ENCODE measurements at regions not wholly inside any gene's neighbourhood (a gene's known extent, or its start where the extent isn't known, plus 50 kb on each side); places are given as distances from the start of the nearest gene placed in this dataset.

DNA sequence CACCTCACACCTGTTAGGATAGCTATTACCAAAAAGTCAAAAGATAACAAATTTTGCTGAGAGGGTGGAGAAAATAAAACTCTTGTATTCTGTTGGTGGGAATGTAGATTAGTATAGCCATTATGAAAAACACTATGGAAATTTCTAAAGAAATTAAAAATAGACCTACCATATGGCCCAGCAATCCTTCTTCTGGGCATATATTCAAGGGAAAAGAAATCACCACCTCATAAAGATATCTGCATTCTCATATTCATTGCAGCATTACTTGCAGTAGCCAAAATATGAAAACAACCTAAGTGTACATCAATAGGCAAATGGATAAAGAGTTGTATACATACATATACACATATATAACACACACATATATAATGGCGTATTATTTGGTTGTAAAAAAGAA is 791.6 kb upstream of the RGS18 start:
- Histone ChIP-seq H3K36me3 (ENCODE audit: insufficient read depth in 1 of 2, low read depth in 1 of 2) (no peaks in the 10 kb centered on the region), H3K27ac (no peak overlapping the region), H3K9me3 (no peaks in the 10 kb centered on the region), H3K27me3 (ENCODE audit: insufficient read depth in 3 of 3, low read length in 2 of 3) (no peaks in the 10 kb centered on the region), H3K4me1 (no peaks in the 10 kb centered on the region), H3K4me3 (no peak overlapping the region)
- intact Hi-C loops (cut with DNase I) = no loop called here
- 83 to 100% (median 95%) methylated on average over 1 of the region's 1 CpG for WGBS, 3 donors
- TF ChIP-seq, protein P1, sequence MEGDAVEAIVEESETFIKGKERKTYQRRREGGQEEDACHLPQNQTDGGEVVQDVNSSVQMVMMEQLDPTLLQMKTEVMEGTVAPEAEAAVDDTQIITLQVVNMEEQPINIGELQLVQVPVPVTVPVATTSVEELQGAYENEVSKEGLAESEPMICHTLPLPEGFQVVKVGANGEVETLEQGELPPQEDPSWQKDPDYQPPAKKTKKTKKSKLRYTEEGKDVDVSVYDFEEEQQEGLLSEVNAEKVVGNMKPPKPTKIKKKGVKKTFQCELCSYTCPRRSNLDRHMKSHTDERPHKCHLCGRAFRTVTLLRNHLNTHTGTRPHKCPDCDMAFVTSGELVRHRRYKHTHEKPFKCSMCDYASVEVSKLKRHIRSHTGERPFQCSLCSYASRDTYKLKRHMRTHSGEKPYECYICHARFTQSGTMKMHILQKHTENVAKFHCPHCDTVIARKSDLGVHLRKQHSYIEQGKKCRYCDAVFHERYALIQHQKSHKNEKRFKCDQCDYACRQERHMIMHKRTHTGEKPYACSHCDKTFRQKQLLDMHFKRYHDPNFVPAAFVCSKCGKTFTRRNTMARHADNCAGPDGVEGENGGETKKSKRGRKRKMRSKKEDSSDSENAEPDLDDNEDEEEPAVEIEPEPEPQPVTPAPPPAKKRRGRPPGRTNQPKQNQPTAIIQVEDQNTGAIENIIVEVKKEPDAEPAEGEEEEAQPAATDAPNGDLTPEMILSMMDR (IDR thresholded peaks at IDR 0.05) = no peak
- DNase-seq (no peak), ATAC-seq (no peak)

DNA sequence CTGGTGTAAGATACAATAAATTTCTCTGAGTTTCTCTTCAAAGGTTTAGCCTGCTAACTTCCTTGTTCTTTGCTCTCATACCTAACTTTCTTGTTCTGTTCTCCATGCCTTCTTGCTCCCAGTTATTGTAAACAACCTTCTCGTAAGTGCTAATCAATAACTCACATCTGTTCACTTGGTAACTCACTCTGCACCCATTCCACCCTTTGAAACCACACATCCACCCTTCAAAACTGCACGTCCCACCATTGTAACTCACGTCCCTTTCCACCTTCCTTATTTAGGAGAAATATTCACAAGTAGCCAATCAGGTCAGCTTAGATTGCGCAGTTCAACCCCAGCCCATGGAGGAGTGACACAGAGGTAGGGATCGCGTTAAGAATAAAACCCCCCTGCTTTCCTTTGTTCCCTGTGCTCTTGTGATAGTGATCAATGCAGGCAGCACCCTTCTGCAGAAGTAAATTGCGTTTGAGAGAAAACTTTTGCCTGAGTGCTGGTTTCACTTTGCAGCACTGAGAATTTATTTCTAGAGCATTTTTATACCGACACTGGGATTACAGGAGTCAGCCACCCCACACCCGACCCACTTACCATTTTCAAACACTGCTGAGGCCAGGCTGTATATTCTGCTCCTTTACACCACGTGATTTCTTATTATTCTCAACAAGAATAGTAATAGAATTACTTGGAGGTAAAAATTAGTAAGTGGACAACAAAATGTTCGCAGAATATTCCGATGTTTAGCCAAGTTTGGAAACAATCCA is 789.2 kb upstream of the RGS18 start:
- intact Hi-C loops (cut with DNase I) = no loop called here
- no peak overlapping the region for H3K4me3 ChIP-seq
- H3K36me3 ChIP-seq (ENCODE audit: insufficient read depth in 1 of 2, low read depth in 1 of 2) = no peaks in the 10 kb centered on the region
- H3K9me3 ChIP-seq = peaks cover 3% of the 10 kb centered on the region
- TF ChIP-seq, protein P1 (IDR thresholded peaks at IDR 0.05) = no peak
- ATAC-seq (no peak), DNase-seq (no peak)
- no peaks in the 10 kb centered on the region for H3K27me3 ChIP-seq (ENCODE audit: insufficient read depth in 3 of 3, low read length in 2 of 3)
- 63 to 64% (median 63%) methylated on average over 12 of the region's 12 CpGs for WGBS, 3 donors
- H3K27ac ChIP-seq = no peak overlapping the region
- no peaks in the 10 kb centered on the region for H3K4me1 ChIP-seq

DNA sequence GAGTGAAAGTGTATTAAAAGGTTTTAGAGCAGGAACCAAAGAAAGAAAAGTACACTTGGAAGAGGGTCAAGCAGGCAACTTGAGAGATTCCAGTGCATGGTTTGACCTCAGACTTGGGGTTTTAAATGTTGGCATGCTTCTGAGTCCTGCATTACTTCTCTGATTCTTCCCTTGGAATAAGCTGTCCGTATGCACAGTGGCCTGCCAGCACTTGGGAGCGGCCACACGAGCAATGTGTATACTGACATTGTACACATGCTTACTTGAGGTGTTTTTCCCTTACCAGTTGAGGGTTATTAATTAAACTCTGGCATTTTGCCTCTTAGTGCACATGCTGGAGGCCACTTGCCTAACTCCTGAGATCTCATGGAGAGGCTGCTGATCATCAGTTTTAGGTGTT is 786.6 kb upstream of the RGS18 start:
- TF ChIP-seq, protein P1 (IDR thresholded peaks at IDR 0.05) = no peak
- H3K4me1 ChIP-seq = no peaks in the 10 kb centered on the region
- no peak overlapping the region for H3K4me3 ChIP-seq
- H3K27ac ChIP-seq = no peak overlapping the region
- ATAC-seq = no peak
- WGBS, 3 donors = 59 to 68% (median 67%) methylated on average over 3 of the region's 3 CpGs
- peaks cover 3% of the 10 kb centered on the region for H3K9me3 ChIP-seq
- DNase-seq = no peak
- intact Hi-C loops (cut with DNase I) = no loop called here
- no peaks in the 10 kb centered on the region for H3K27me3 ChIP-seq (ENCODE audit: insufficient read depth in 3 of 3, low read length in 2 of 3)
- no peaks in the 10 kb centered on the region for H3K36me3 ChIP-seq (ENCODE audit: insufficient read depth in 1 of 2, low read depth in 1 of 2)

DNA sequence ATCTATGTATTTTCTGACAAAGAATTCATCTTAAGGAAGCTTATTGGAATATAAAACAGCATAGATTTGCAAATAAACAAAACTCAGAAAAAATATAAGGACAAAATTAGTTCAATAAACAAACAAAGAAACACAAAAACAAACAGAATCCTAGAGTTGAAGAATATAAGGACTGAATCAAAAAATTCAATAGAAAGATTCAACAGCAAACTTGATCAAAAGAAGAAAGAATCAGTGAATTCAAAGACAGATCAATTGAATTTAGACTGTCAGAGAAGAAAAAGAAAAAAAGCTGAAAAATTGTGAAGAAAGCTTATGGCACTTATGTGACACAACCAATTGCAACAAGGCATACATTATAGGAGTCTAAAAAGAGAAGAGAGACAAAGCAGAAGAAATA is 770.0 kb upstream of the RGS18 start:
- no peak overlapping the region for H3K27ac ChIP-seq
- no peaks in the 10 kb centered on the region for H3K27me3 ChIP-seq (ENCODE audit: insufficient read depth in 3 of 3, low read length in 2 of 3)
- H3K4me3 ChIP-seq = no peak overlapping the region
- ATAC-seq (no peak), DNase-seq (no peak)
- H3K36me3 ChIP-seq (ENCODE audit: insufficient read depth in 1 of 2, low read depth in 1 of 2) = no peaks in the 10 kb centered on the region
- TF ChIP-seq, protein P1 (IDR thresholded peaks at IDR 0.05) = no peak
- H3K9me3 ChIP-seq = no peaks in the 10 kb centered on the region
- intact Hi-C loops (cut with DNase I) = no loop called here
- H3K4me1 ChIP-seq = no peaks in the 10 kb centered on the region

DNA sequence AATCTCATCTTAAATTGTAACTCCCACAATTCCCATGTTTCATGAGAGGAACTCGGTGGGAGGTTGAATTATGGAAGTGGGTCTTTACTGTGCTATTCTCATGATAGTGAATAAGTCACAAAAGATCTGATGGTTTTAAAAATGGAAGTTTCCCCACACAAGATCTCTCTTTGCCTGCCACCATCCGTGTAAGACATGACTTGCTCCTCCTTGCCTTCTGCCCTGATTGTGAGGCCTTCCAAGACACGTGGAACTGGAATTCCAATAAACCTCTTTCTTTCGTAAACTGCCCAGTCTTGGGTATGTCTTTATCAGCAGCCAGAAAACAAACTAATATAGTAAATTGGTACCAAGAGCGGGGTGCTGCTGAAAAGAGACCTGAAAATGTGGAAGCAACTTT is 761.6 kb upstream of the RGS18 start:
- intact Hi-C loops (cut with DNase I) = no loop called here
- 84 to 91% (median 84%) methylated on average over 5 of the region's 5 CpGs for WGBS, 3 donors

More for the DNA sequence above, 761.6 kb upstream of the RGS18 start:
- no peaks in the 10 kb centered on the region for H3K4me1 ChIP-seq
- H3K4me3 ChIP-seq = no peak overlapping the region
- no peaks in the 10 kb centered on the region for H3K9me3 ChIP-seq
- no peak for ATAC-seq
- no peak overlapping the region for H3K27ac ChIP-seq
- no peaks in the 10 kb centered on the region for H3K36me3 ChIP-seq (ENCODE audit: insufficient read depth in 1 of 2, low read depth in 1 of 2)
- no peak for DNase-seq
- TF ChIP-seq, protein P1 (IDR thresholded peaks at IDR 0.05) = no peak
- H3K27me3 ChIP-seq (ENCODE audit: insufficient read depth in 3 of 3, low read length in 2 of 3) = no peaks in the 10 kb centered on the region

Data from psoas muscle (tissue), 7 donors.